Gastroesophageal sphincter (tissue), 3 donors: ENCODE measurements at regions not wholly inside any gene's neighbourhood (a gene's known extent, or its start where the extent isn't known, plus 50 kb on each side); places are given as distances from the start of the nearest gene placed in this dataset.

ENCODE experiments used
- EP300 ChIP-seq: sonication (generic); formaldehyde crosslinking; IDR thresholded peaks from one replicate; pipeline ENCODE4 v1.6.1; 2017; ENCODE audit warnings: antibody characterized with exemption, mild to moderate bottlenecking
- TF ChIP-seq, protein P1 (sequence below), 4 experiments: fragments of 200-600 bp in 2 of 4; fragments of 450-650 bp in 2 of 4; sonication (generic) in 1 of 4; IDR thresholded peaks; one replicate each; pipeline ENCODE4 v1.5.1; 2017 to 2019; ENCODE audit warnings: antibody characterized with exemption in 4 of 4, mild to moderate bottlenecking in 2 of 4, moderate library complexity in 2 of 4

DNA sequence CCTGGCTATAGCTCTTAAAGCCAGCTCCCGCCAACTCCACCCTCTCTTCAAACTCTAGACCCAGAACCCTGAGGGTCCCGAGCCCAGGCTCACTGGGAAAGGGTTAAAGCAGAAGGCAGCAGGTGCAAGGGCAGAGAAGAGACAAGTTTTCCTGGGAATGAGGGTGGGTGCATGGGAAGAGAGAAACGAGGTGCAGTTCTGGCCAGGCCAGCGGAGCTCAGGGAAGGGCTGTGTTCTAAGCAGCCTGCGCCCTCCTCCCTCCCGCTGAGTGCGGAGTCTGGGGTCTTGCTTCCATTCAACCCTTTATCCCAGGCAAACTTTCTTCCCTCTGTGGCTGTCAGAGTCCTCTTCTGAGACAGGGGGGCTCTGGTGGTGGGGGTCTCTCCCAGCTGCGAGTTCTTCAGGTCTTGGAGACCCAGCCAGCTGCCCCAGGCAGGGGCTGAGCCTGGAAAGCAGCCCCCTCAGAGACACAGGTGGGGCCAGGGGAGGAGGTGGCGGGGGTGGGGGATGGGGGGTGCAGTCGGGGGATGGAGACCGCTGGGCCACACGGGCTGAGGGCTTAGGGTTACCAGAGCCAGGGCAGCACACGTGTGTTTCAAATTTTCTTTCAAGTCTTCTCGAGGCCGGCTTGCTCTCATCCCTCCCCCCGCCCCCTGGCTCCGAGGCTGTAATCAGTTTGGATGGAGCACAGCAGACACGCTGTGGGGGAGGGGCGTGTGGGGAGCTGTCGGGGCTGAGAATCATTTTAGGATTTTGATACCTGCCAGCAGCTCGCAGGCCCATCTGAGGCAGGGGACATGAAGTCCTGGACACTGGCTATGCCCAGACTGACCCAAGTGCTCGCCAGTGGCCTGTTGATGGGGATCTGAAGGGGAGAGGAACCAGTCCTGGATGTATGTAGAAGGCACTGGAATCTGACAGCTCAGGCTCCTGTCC is 169.6 kb upstream of the SMIM23 start:
- TF ChIP-seq, protein P1, sequence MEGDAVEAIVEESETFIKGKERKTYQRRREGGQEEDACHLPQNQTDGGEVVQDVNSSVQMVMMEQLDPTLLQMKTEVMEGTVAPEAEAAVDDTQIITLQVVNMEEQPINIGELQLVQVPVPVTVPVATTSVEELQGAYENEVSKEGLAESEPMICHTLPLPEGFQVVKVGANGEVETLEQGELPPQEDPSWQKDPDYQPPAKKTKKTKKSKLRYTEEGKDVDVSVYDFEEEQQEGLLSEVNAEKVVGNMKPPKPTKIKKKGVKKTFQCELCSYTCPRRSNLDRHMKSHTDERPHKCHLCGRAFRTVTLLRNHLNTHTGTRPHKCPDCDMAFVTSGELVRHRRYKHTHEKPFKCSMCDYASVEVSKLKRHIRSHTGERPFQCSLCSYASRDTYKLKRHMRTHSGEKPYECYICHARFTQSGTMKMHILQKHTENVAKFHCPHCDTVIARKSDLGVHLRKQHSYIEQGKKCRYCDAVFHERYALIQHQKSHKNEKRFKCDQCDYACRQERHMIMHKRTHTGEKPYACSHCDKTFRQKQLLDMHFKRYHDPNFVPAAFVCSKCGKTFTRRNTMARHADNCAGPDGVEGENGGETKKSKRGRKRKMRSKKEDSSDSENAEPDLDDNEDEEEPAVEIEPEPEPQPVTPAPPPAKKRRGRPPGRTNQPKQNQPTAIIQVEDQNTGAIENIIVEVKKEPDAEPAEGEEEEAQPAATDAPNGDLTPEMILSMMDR (IDR thresholded peaks at IDR 0.05), result no peak
- no peak for TF ChIP-seq EP300
